HPDE6-E6E7 (cell line): ENCODE measurements at regions not wholly inside any gene's neighbourhood (a gene's known extent, or its start where the extent isn't known, plus 50 kb on each side); places are given as distances from the start of the nearest gene placed in this dataset.
"Not testable (repeated sequence)": the region's sequence is repeated elsewhere in the genome, so short reads cannot be mapped to it uniquely, and the experiment has no call there.

Experiments used
- DNase-seq: peaks from one replicate; pipeline ENCODE4 v3.0.0; 2011; ENCODE audit warnings: missing footprints; ENCODE audit errors: extremely low spot score

GRCh38 chr10:29363930-29364329, 75.1 kb downstream of the LYZL1 start:
- not testable (repeated sequence) for DNase-seq

GRCh38 chr10:29366206-29366605, 77.3 kb downstream of the LYZL1 start:
- DNase-seq, result not testable (repeated sequence)

GRCh38 chr10:29369419-29369818, 80.5 kb downstream of the LYZL1 start:
- DNase-seq, result no peak

- no peak for DNase-seq
Measured at GRCh38 chr10:29370097-29371092, 81.5 kb downstream of the LYZL1 start.

GRCh38 chr10:29372920-29373319, 84.0 kb downstream of the LYZL1 start:
- no peak for DNase-seq

- no peak for DNase-seq
Measured at GRCh38 chr10:29374162-29374561, 85.3 kb downstream of the LYZL1 start.

- no peak for DNase-seq
Measured at GRCh38 chr10:29375888-29376287, 87.0 kb downstream of the LYZL1 start.

GRCh38 chr10:29377333-29377961, 88.6 kb downstream of the LYZL1 start:
- peak; percentile 4 for DNase-seq

- DNase-seq, result no peak
Measured at GRCh38 chr10:29378106-29378505, 89.2 kb downstream of the LYZL1 start.

GRCh38 chr10:29379208-29379607, 90.3 kb downstream of the LYZL1 start:
- no peak for DNase-seq

GRCh38 chr10:29379777-29380598, 91.1 kb downstream of the LYZL1 start:
- not testable (repeated sequence) for DNase-seq

GRCh38 chr10:29380599-29381511, 92.0 kb downstream of the LYZL1 start:
- DNase-seq, result not testable (repeated sequence)

- no peak for DNase-seq
Measured at GRCh38 chr10:29386342-29386999, 97.6 kb downstream of the LYZL1 start.

- no peak for DNase-seq
Measured at GRCh38 chr10:29387269-29387668, 98.4 kb downstream of the LYZL1 start.

- DNase-seq, result not testable (repeated sequence)
Measured at GRCh38 chr10:29388112-29388511, 99.2 kb downstream of the LYZL1 start.

- DNase-seq, result no peak
Measured at GRCh38 chr10:29389493-29389892, 100.6 kb downstream of the LYZL1 start.

GRCh38 chr10:29389935-29390334, 101.1 kb downstream of the LYZL1 start:
- no peak for DNase-seq

GRCh38 chr10:29392376-29393021, 103.6 kb downstream of the LYZL1 start:
- DNase-seq, result no peak

- DNase-seq, result no peak
Measured at GRCh38 chr10:29394321-29394932, 105.6 kb downstream of the LYZL1 start.
